ENCODE measurements at regions not wholly inside any gene's neighbourhood (a gene's known extent, or its start where the extent isn't known, plus 50 kb on each side); places are given as distances from the start of the nearest gene placed in this dataset.

- no peaks in the 10 kb centered on the region for H3K4me1 ChIP-seq (ENCODE audit: insufficient read depth, low read length)
- no peak overlapping the region for H3K4me3 ChIP-seq (ENCODE audit: insufficient read depth, low read depth, low read length)
- H3K9me3 ChIP-seq (ENCODE audit: insufficient read depth, low read depth, low read length): no peaks in the 10 kb centered on the region
- no peak overlapping the region for H3K9ac ChIP-seq (ENCODE audit: low read length)
- no peaks in the 10 kb centered on the region for H4K20me1 ChIP-seq (ENCODE audit: insufficient read depth, low read length)
- H3K27me3 ChIP-seq (ENCODE audit: insufficient read depth, low read length): no peaks in the 10 kb centered on the region
- no peak overlapping the region for H3K27ac ChIP-seq (ENCODE audit: low read depth, low read length)
- H3K4me3 Mint-ChIP-seq (ENCODE audit: unreplicated experiment): no peak overlapping the region
- no peaks in the 10 kb centered on the region for H3K36me3 Mint-ChIP-seq (ENCODE audit: low read depth, unreplicated experiment)
- peaks cover 1% of the 10 kb centered on the region for H3K9me3 Mint-ChIP-seq (ENCODE audit: unreplicated experiment)
- TF ChIP-seq EZH2 (IDR thresholded peaks at IDR 0.05; ENCODE audit: insufficient read depth, low read length) (no peak), CTCF (IDR thresholded peaks at IDR 0.05; ENCODE audit: insufficient read depth, low read depth, low read length) (no peak)
- no peaks in the 10 kb centered on the region for H3K4me1 Mint-ChIP-seq (ENCODE audit: low read depth, unreplicated experiment)
- H2AFZ ChIP-seq (ENCODE audit: low read depth, low read length): no peak overlapping the region
- H3K4me2 ChIP-seq (ENCODE audit: low read length): no peak overlapping the region
- no peak for DNase-seq (ENCODE audit: low read depth)
- no peaks in the 10 kb centered on the region for H3K79me2 ChIP-seq (ENCODE audit: insufficient read depth, low read length)
- no peak for FAIRE-seq
- peaks cover 21% of the 10 kb centered on the region for H3K27me3 Mint-ChIP-seq (ENCODE audit: low read depth, unreplicated experiment)
- no peak overlapping the region for H3K27ac Mint-ChIP-seq (ENCODE audit: unreplicated experiment)
- no peaks in the 10 kb centered on the region for H3K36me3 ChIP-seq (ENCODE audit: insufficient read depth, low read length)
Observed at GRCh38 chr7:156089222-156089621, 277.0 kb upstream of the SHH start.

- Mint-ChIP-seq H3K4me1 (ENCODE audit: low read depth, unreplicated experiment) (no peaks in the 10 kb centered on the region), H3K27ac (ENCODE audit: unreplicated experiment) (no peak overlapping the region), H3K4me3 (ENCODE audit: unreplicated experiment) (no peak overlapping the region), H3K36me3 (ENCODE audit: low read depth, unreplicated experiment) (no peaks in the 10 kb centered on the region), H3K27me3 (ENCODE audit: low read depth, unreplicated experiment) (peaks cover 18% of the 10 kb centered on the region), H3K9me3 (ENCODE audit: unreplicated experiment) (peaks cover 1% of the 10 kb centered on the region)
- TF ChIP-seq EZH2 (IDR thresholded peaks at IDR 0.05; ENCODE audit: insufficient read depth, low read length) (no peak), CTCF (IDR thresholded peaks at IDR 0.05; ENCODE audit: insufficient read depth, low read depth, low read length) (no peak)
- no peak for DNase-seq (ENCODE audit: low read depth)
- H3K79me2 ChIP-seq (ENCODE audit: insufficient read depth, low read length): no peaks in the 10 kb centered on the region
- no peaks in the 10 kb centered on the region for H3K36me3 ChIP-seq (ENCODE audit: insufficient read depth, low read length)
- H3K27ac ChIP-seq (ENCODE audit: low read depth, low read length): no peak overlapping the region
- H2AFZ ChIP-seq (ENCODE audit: low read depth, low read length): no peak overlapping the region
- H3K9ac ChIP-seq (ENCODE audit: low read length): no peak overlapping the region
- no peak for FAIRE-seq
- no peaks in the 10 kb centered on the region for H3K4me1 ChIP-seq (ENCODE audit: insufficient read depth, low read length)
- no peaks in the 10 kb centered on the region for H3K9me3 ChIP-seq (ENCODE audit: insufficient read depth, low read depth, low read length)
- no peaks in the 10 kb centered on the region for H4K20me1 ChIP-seq (ENCODE audit: insufficient read depth, low read length)
- H3K27me3 ChIP-seq (ENCODE audit: insufficient read depth, low read length): no peaks in the 10 kb centered on the region
- no peak overlapping the region for H3K4me2 ChIP-seq (ENCODE audit: low read length)
- H3K4me3 ChIP-seq (ENCODE audit: insufficient read depth, low read depth, low read length): no peak overlapping the region
Observed at GRCh38 chr7:156088115-156088514, 275.9 kb upstream of the SHH start.

GRCh38 chr7:156082048-156083040 is 270.1 kb upstream of the SHH start:
- H2AFZ ChIP-seq (ENCODE audit: low read depth, low read length): no peak overlapping the region
- Mint-ChIP-seq H3K9me3 (ENCODE audit: unreplicated experiment) (no peaks in the 10 kb centered on the region), H3K4me3 (ENCODE audit: unreplicated experiment) (no peak overlapping the region), H3K36me3 (ENCODE audit: low read depth, unreplicated experiment) (no peaks in the 10 kb centered on the region), H3K27me3 (ENCODE audit: low read depth, unreplicated experiment) (peaks cover 21% of the 10 kb centered on the region), H3K4me1 (ENCODE audit: low read depth, unreplicated experiment) (no peaks in the 10 kb centered on the region), H3K27ac (ENCODE audit: unreplicated experiment) (no peak overlapping the region)
- FAIRE-seq (no peak), DNase-seq (ENCODE audit: low read depth) (no peak)
- TF ChIP-seq EZH2 (IDR thresholded peaks at IDR 0.05; ENCODE audit: insufficient read depth, low read length) (no peak), CTCF (IDR thresholded peaks at IDR 0.05; ENCODE audit: insufficient read depth, low read depth, low read length) (no peak)
- H3K4me2 ChIP-seq (ENCODE audit: low read length): no peak overlapping the region
- H4K20me1 ChIP-seq (ENCODE audit: insufficient read depth, low read length): no peaks in the 10 kb centered on the region
- no peaks in the 10 kb centered on the region for H3K79me2 ChIP-seq (ENCODE audit: insufficient read depth, low read length)
- H3K27ac ChIP-seq (ENCODE audit: low read depth, low read length): no peak overlapping the region
- H3K9me3 ChIP-seq (ENCODE audit: insufficient read depth, low read depth, low read length): no peaks in the 10 kb centered on the region
- no peaks in the 10 kb centered on the region for H3K27me3 ChIP-seq (ENCODE audit: insufficient read depth, low read length)
- H3K4me1 ChIP-seq (ENCODE audit: insufficient read depth, low read length): no peaks in the 10 kb centered on the region
- H3K4me3 ChIP-seq (ENCODE audit: insufficient read depth, low read depth, low read length): no peak overlapping the region
- H3K36me3 ChIP-seq (ENCODE audit: insufficient read depth, low read length): no peaks in the 10 kb centered on the region
- H3K9ac ChIP-seq (ENCODE audit: low read length): no peak overlapping the region
